ENCODE measurements at regions not wholly inside any gene's neighbourhood (a gene's known extent, or its start where the extent isn't known, plus 50 kb on each side); places are given as distances from the start of the nearest gene placed in this dataset.
A peak's percentile ranks its signal among the peaks of the same experiment; 100 is the strongest.

- POLR2A ChIA-PET = no interaction called here
- DNase-seq (ENCODE audit: extremely low spot score) = peak; percentile 42
- TF ChIP-seq CTCF (IDR thresholded peaks at IDR 0.05; ENCODE audit: control extremely low read depth, extremely low read depth, low read depth, missing control alignments) = peak; percentile 76
- CTCF ChIA-PET = interaction anchor here (0.7 to 1.8 kb wide), 15 partner anchors 9 to 897 kb away, joined by 3 to 14 read pairs (median 4); no protein-coding TSS in a partner anchor
Observed at GRCh38 chr5:23208959-23209431, 298.4 kb upstream of the PRDM9 start.

GRCh38 chr5:23204111-23204510 lies 303.3 kb upstream of the PRDM9 start:
- no peak for DNase-seq (ENCODE audit: extremely low spot score)
- TF ChIP-seq CTCF (IDR thresholded peaks at IDR 0.05; ENCODE audit: control extremely low read depth, extremely low read depth, low read depth, missing control alignments) = no peak
- ChIA-PET CTCF (no interaction called here), POLR2A (no interaction called here)

GRCh38 chr5:23169660-23170416 lies 316.7 kb upstream of the CDH12 start:
- no peak for DNase-seq (ENCODE audit: extremely low spot score)
- CTCF ChIA-PET = interaction anchor here (1.1 to 1.8 kb wide), 2 partner anchors 10 to 42 kb away, joined by 3 read pairs; no protein-coding TSS in a partner anchor
- POLR2A ChIA-PET = no interaction called here
- no peak for TF ChIP-seq CTCF (IDR thresholded peaks at IDR 0.05; ENCODE audit: control extremely low read depth, extremely low read depth, low read depth, missing control alignments)

GRCh38 chr5:23164971-23165370 lies 311.8 kb upstream of the CDH12 start:
- POLR2A ChIA-PET = no interaction called here
- CTCF ChIA-PET = no interaction called here

GRCh38 chr5:23158179-23158578 lies 305.0 kb upstream of the CDH12 start:
- no peak for TF ChIP-seq CTCF (IDR thresholded peaks at IDR 0.05; ENCODE audit: control extremely low read depth, extremely low read depth, low read depth, missing control alignments)
- POLR2A ChIA-PET = no interaction called here
- CTCF ChIA-PET = no interaction called here
- no peak for DNase-seq (ENCODE audit: extremely low spot score)

More at GRCh38 chr5:23164971-23165370, 311.8 kb upstream of the CDH12 start:
- no peak for DNase-seq (ENCODE audit: extremely low spot score)
- TF ChIP-seq CTCF (IDR thresholded peaks at IDR 0.05; ENCODE audit: control extremely low read depth, extremely low read depth, low read depth, missing control alignments) = no peak

- POLR2A ChIA-PET = no interaction called here
- CTCF ChIA-PET = no interaction called here
- no peak for TF ChIP-seq CTCF (IDR thresholded peaks at IDR 0.05; ENCODE audit: control extremely low read depth, extremely low read depth, low read depth, missing control alignments)
- DNase-seq (ENCODE audit: extremely low spot score) = no peak
Observed at GRCh38 chr5:23157716-23158115, 304.6 kb upstream of the CDH12 start.

Measured in GM10248 (cell line).